Keratinocyte (primary cell): ENCODE measurements at regions not wholly inside any gene's neighbourhood (a gene's known extent, or its start where the extent isn't known, plus 50 kb on each side); places are given as distances from the start of the nearest gene placed in this dataset.

Source experiments
- DNase-seq: peaks from one replicate; pipeline ENCODE4 v3.0.0-alpha.2; 2011; ENCODE audit warnings: low read depth, missing footprints, low spot score
- FAIRE-seq: peaks from 2 replicates; lab custom pipeline; 2011; peaks lifted over from hg19 to GRCh38; lab: Jason Lieb, UNC
- H2AFZ ChIP-seq: 2 replicates; pipeline ENCODE4 v1.6.0; 2012; ENCODE audit warnings: low read length, control low read depth, inconsistent platforms; ENCODE audit not compliant: control insufficient read depth
- H3K27ac ChIP-seq: 2 replicates; pipeline ENCODE4 v1.5.1; 2011; ENCODE audit warnings: low read length; ENCODE audit not compliant: control insufficient read depth, insufficient read depth
- H3K27me3 ChIP-seq: 3 replicates; pipeline ENCODE4 v1.6.0; 2011; ENCODE audit warnings: low read length; ENCODE audit not compliant: control insufficient read depth, insufficient read depth; ENCODE audit errors: extremely low read depth
- H3K36me3 ChIP-seq, 2 experiments: 2 replicates in 1 of 2; 3 replicates in 1 of 2; pipeline ENCODE4 v1.5.1; 2011; ENCODE audit warnings: low read length in 2 of 2, mild to moderate bottlenecking in 1 of 2; ENCODE audit not compliant: control insufficient read depth in 2 of 2, insufficient read depth in 2 of 2; ENCODE audit errors: extremely low read depth in 1 of 2
- H3K4me1 ChIP-seq: 3 replicates; pipeline ENCODE4 v1.5.1; 2011; ENCODE audit warnings: low read length; ENCODE audit not compliant: control insufficient read depth, insufficient read depth; ENCODE audit errors: extremely low read depth
- H3K4me2 ChIP-seq: 3 replicates; pipeline ENCODE4 v1.6.0; 2011; ENCODE audit warnings: low read depth, low read length; ENCODE audit not compliant: control insufficient read depth, insufficient read depth; ENCODE audit errors: extremely low read depth
- H3K4me3 ChIP-seq, 3 experiments: fragments of 200-600 bp in 1 of 3; sonication (generic) in 1 of 3; 2 replicates in 2 of 3; 3 replicates in 1 of 3; pipeline ENCODE4 v1.5.1; 2011 to 2016; ENCODE audit warnings: low read length in 3 of 3, mild to moderate bottlenecking in 3 of 3, control low read depth in 2 of 3, inconsistent platforms in 1 of 3, low read depth in 1 of 3, mixed read lengths in 1 of 3, mixed run types in 1 of 3, moderate library complexity in 1 of 3; ENCODE audit not compliant: control insufficient read depth in 2 of 3, insufficient read depth in 2 of 3; ENCODE audit errors: extremely low read depth in 1 of 3
- H3K79me2 ChIP-seq: 2 replicates; pipeline ENCODE4 v1.6.0; 2012; ENCODE audit warnings: low read length; ENCODE audit not compliant: control insufficient read depth, insufficient read depth
- H3K9ac ChIP-seq: 3 replicates; pipeline ENCODE4 v1.6.0; 2011; ENCODE audit warnings: low read length; ENCODE audit not compliant: control insufficient read depth, insufficient read depth; ENCODE audit errors: extremely low read depth
- H3K9me1 ChIP-seq: 3 replicates; pipeline ENCODE4 v1.6.0; 2011; ENCODE audit warnings: low read length; ENCODE audit not compliant: control insufficient read depth, insufficient read depth; ENCODE audit errors: extremely low read depth
- H3K9me3 ChIP-seq: 2 replicates; pipeline ENCODE4 v1.5.1; 2012; ENCODE audit warnings: low read depth, low read length; ENCODE audit not compliant: control insufficient read depth
- H4K20me1 ChIP-seq: 3 replicates; pipeline ENCODE4 v1.6.0; 2011; ENCODE audit warnings: low read length; ENCODE audit not compliant: control insufficient read depth, insufficient read depth; ENCODE audit errors: extremely low read depth
- EZH2 ChIP-seq: IDR thresholded peaks from one replicate; pipeline ENCODE4 v1.6.1; 2012; ENCODE audit warnings: inconsistent platforms, mild to moderate bottlenecking, low read length, moderate library complexity
- dilution Hi-C: fragments of 300-500 bp; cut with MboI; formaldehyde crosslinking; loops from one replicate; pipeline ENCODE4 v1.7.0; 2020; ENCODE audit warnings: low sequenced_read_pairs; ENCODE audit not compliant: extremely low pct_ligation_motif_present
- TF ChIP-seq, protein P1 (sequence below), 3 experiments: IDR thresholded peaks in 1 of 3; conservative IDR thresholded peaks in 1 of 3; optimal IDR thresholded peaks in 1 of 3; 2 replicates in 2 of 3; 3 replicates in 1 of 3; pipeline versions ENCODE3 to v1.5.1; 2011; ENCODE audit warnings: low read length in 3 of 3, mild to moderate bottlenecking in 3 of 3, moderate library complexity in 2 of 3, control low read depth in 1 of 3, inconsistent platforms in 1 of 3; ENCODE audit not compliant: insufficient read depth in 2 of 3; ENCODE audit errors: extremely low read depth in 1 of 3

DNA sequence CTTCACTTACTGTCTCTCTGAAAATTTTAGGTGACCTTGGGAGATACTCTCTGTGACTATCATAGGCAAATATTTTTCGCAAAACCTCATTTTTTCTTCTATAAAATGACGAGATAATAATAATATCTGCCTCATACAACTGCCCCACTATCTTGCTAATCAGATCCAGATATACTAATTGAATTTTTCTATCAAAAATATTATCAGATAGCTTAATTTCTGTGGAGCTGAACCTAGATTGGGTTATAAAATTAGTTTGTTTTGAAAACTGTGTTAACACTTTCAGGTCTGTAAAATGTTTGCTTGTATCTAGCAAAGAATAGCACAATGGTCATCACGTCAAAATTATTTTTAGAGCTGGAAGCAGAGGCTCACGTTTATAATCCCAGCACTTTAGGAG, 486.7 kb upstream of the LRRN3 start:
- Histone ChIP-seq H3K9me3 (no peaks in the 10 kb centered on the region), H3K4me1 (no peaks in the 10 kb centered on the region)

DNA sequence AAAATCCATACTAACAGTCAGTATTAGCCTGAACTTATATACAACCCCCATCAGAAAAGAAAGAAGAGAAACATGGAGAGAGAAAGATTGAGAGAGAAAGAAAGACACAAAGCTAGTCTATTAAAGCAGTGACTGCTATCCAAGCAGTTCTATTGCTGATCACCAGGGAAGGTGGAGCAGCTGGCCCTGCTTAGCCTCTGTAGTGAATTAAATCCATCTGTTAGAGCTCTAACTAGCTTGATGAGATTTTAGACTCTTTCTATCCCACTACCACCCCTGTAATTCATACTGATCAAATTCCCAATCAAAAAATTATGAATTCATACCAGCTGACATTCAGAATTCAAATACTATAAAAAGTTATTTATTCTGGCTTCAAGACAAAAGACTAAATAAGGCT, 486.0 kb upstream of the LRRN3 start:
- Histone ChIP-seq H3K79me2 (no peaks in the 10 kb centered on the region), H3K4me3 (no peak overlapping the region), H3K27ac (no peak overlapping the region), H3K9me3 (no peaks in the 10 kb centered on the region), H3K4me1 (no peaks in the 10 kb centered on the region), H3K9ac (no peak overlapping the region), H3K4me2 (no peak overlapping the region), H3K27me3 (no peaks in the 10 kb centered on the region), H2AFZ (no peak overlapping the region), H3K9me1 (no peaks in the 10 kb centered on the region), H4K20me1 (no peaks in the 10 kb centered on the region), H3K36me3 (no peaks in the 10 kb centered on the region)
- TF ChIP-seq, protein P1, sequence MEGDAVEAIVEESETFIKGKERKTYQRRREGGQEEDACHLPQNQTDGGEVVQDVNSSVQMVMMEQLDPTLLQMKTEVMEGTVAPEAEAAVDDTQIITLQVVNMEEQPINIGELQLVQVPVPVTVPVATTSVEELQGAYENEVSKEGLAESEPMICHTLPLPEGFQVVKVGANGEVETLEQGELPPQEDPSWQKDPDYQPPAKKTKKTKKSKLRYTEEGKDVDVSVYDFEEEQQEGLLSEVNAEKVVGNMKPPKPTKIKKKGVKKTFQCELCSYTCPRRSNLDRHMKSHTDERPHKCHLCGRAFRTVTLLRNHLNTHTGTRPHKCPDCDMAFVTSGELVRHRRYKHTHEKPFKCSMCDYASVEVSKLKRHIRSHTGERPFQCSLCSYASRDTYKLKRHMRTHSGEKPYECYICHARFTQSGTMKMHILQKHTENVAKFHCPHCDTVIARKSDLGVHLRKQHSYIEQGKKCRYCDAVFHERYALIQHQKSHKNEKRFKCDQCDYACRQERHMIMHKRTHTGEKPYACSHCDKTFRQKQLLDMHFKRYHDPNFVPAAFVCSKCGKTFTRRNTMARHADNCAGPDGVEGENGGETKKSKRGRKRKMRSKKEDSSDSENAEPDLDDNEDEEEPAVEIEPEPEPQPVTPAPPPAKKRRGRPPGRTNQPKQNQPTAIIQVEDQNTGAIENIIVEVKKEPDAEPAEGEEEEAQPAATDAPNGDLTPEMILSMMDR (optimal IDR thresholded peaks at IDR 0.05 in 1 of 3, IDR thresholded peaks at IDR 0.05 in 1 of 3, conservative IDR thresholded peaks at IDR 0.05 in 1 of 3; ENCODE audit: extremely low read depth in 1 of 3, insufficient read depth in 2 of 3, low read length in 3 of 3): no peak
- TF ChIP-seq EZH2: no peak
- dilution Hi-C loops: no loop called here
- no peak for DNase-seq
- FAIRE-seq: no peak

More for the DNA sequence above, 486.7 kb upstream of the LRRN3 start:
- Histone ChIP-seq H3K9ac (no peak overlapping the region), H3K4me3 (no peak overlapping the region), H3K27ac (no peak overlapping the region), H3K36me3 (no peaks in the 10 kb centered on the region), H4K20me1 (no peaks in the 10 kb centered on the region), H2AFZ (no peak overlapping the region), H3K9me1 (no peaks in the 10 kb centered on the region), H3K27me3 (no peaks in the 10 kb centered on the region), H3K4me2 (no peak overlapping the region), H3K79me2 (no peaks in the 10 kb centered on the region)
- FAIRE-seq (no peak), DNase-seq (no peak)
- TF ChIP-seq EZH2: no peak
- TF ChIP-seq, protein P1 (optimal IDR thresholded peaks at IDR 0.05 in 1 of 3, IDR thresholded peaks at IDR 0.05 in 1 of 3, conservative IDR thresholded peaks at IDR 0.05 in 1 of 3; ENCODE audit: extremely low read depth in 1 of 3, insufficient read depth in 2 of 3, low read length in 3 of 3): no peak
- dilution Hi-C loops: no loop called here
